CD4-positive, alpha-beta T cell treated with Interleukin-10 for 1 hour (primary cell): ENCODE measurements at regions not wholly inside any gene's neighbourhood (a gene's known extent, or its start where the extent isn't known, plus 50 kb on each side); places are given as distances from the start of the nearest gene placed in this dataset.

Experiments
- DNase-seq: peaks from one replicate; pipeline ENCODE4 v3.0.0-alpha.2; 2020

DNA sequence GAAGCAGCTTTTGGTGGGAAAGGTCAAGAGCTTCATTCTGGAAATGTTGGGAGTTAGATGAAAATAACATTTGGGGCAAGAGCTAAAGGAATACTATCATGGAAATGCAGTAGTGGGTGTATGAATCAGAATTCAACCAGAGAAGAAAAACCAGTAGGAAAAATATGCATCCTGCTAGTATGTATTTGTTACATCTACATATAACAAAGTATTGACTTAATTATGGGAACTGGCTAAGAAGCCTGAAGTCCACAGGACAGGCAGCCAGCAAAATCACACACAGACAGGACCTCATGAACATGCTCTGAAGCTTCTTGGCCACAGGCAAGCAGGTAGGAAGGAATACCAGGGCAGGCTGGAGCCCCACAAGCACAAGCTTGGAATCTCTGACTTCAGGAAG is 185.8 kb downstream of the FBXO15 start:
- DNase-seq = no peak

DNA sequence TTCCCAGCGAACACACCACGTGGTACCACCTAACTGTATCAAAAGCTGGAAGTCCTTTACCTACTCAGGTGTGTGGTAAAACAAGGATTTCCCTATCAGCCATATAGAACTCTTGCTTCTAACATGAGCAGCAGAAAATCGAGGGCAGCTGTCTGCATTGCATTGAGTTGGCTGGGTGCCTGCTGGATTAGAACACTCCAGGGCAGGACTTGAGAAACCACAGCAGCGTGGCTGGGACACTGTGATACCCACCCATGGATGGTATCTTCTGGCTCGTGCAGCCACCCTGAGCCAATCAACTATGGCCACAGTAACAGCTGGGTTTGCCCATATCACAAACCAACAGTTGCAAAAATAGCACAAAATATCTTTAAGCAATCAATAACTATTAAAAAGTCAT is 188.3 kb downstream of the FBXO15 start:
- no peak for DNase-seq

DNA sequence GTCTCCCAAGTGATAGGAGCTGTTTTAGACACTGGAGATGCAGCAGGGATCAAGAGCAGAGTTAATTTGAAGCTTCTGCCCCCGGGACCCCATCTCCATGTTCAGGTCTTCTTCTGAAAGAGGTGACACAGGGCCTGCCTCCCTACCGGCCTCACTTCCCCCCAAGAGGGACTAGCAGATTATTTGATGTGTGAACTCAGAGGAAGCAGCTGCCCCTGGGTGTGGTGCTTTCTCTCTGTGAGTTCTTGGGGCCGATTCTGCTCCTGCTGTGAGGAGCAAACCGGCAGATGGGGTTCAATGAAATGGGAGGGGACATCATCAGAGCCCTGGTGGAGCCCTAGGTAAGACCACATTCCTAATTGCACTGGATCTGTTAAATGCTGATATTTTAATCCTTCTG is 193.4 kb downstream of the FBXO15 start:
- DNase-seq = no peak

DNA sequence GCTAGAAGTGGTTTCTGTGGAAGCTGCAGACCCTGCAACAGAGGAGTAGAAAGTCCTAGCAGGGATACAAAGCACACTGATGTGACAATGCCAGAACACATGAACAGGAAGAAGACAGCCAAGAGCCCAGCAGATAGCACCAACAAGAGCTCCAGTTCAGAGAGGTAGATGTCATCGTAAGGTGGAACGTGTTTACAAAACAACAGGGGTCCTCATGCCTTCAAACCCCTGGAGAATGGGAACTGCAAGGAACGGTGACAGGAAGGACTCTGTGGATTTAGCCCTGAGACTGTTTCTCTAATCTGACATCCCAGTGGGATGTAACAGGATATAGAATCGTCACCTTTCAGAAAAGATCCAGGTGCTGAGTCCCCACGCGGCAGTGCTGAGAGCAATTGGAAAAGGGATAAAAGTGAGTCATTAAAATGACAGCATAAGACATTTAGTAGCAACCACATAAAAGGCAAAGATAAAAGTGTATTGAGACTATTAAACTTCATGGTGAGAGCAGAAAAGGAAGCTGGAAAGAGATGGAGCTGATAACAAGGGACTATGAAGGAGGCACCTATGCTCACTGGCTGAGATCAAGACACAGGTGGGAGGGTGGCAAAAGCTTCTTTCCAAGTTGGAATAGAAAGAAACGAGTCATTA is 195.2 kb downstream of the FBXO15 start:
- DNase-seq = no peak

DNA sequence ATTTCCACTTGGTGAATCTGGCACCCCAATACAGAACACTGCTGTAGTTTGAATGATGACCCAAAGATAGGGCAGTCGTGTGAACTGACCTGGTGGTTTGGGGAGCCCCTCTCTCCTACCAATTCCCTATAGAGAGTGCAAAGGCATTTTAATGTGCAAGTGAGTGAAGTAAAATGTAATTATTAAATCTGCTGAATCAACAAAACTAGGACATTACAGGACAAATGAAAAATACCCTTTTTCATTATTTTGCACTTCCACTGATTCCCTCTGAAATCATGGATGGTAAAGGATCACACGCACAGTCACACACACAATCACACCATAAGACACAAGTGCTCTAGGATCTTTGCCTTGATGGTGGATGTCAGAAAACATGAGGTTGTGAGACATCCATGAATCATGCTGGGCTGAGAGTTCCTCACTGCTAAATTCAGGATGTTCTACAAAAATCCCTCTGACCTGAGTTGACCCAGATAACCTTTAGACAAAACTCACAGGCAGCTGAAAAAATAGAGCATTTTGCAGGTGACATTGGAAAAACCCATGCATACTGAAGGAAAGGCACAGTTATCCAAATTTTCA is 197.4 kb downstream of the FBXO15 start:
- no peak for DNase-seq

DNA sequence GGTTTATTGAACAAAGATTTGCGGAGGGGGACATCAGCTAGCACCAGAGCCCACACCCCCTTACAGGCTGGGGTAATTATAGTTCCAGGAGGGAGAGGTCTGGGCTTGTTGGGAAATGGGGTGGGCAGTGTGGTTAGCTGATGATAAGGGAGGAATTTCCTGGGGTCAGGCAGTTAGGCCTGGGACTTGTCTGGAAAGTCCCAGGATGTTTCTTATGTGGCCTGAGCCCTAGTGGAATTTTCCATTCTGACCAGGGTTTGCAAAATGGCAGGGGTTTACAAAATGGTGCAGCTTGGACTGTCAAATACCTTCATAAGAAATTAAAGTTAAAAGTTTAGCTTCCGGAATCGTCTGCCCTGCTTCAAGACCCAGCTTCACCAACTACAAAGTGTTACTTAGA is 199.1 kb downstream of the FBXO15 start:
- no peak for DNase-seq

DNA sequence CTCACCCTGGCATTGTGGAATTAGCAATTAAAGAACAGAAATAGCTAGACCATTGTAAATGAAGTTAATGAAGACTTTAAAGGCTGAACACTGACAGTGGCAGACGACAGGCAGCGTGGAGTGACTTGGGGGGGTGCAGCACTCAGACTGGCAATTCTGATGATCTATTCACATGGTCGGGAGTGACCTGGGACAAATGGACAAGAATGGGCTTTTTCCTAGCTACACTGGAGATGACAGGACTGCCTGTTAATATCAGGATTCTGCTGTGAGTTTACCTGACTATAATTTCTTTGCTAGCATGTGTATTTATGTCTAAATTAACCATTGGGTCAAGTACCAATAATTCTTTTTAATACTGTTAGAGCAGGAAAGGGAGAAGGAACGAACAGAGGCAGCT is 199.6 kb downstream of the FBXO15 start:
- no peak for DNase-seq

DNA sequence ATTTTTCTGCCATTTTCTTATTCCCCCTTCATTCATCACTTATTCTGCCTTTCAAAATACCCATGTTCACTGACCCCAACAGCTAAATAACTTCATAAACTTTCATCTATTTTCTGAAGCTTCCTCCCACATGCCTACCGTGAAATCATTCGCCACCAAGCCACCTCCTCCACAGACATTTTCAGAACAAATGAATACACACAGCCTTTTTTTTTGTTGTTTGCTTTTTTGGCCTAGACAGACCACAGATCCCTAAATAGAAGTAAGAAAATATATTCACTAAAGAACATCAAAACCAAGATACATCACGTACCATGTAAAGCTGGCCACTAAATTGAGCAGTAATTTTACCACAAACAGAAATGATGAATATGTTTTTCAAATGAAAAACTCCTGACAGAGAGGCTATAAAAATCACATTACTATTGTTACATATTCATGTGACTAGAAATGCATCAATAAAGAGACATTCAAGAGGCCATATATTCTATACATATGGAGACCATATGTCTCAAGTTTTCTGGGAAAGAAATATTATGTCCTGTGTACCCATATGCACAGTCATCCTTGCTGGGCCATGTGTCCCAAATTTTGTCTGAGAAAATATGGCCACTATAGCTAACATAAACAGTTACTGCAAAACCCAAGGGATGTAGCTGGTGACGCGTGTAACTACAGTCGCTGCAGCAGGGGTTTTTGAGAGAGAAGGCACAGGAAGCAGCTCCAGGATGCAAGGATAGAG is 200.3 kb downstream of the FBXO15 start:
- no peak for DNase-seq

DNA sequence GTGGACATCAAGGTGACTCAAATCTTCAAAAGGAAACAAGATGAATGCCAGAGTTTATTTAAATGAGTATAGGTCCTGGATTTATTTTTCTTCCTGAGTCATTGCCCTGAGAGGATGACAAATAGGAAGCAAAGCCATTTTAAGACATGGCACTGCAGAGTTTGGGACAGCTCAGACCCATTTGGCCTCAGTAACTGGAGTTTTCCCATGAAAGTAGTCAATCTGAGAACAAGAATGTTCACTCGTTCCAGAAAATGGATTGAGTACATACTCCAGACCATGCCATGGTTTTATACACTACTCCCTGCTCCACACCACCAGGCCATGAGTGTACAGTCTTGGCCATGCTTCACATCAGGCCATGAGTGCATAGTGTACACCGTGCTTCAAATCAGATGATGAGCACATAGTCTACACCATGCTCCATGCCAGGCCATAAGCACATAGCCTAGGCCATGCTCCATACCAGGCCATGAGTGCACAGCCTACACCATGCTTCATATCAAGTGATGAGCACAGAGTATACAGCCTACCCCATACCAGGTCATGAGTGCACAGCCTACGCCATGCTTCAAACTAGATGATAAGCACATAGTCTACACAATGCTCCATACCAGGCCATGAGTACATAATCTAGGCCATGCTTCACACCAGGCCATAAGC is 202.4 kb downstream of the FBXO15 start:
- DNase-seq = no peak

DNA sequence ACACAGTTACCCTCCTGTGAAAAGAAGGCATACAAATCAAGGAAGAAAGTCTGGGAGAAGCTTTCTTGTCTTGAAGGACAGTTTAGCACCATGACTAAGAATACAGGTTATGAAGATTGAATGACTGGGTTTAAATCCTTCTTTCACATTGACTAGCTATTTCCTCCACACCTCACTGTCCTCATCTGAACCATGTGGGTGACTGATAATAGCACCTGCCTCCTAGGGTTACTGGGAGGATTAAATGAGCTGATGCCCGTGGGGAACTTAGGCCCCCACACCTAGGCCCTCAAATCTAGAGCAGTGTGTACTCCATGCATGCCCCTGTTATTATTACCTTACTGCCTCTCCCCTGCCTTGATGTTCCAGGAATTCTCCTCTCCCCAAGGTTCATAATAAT is 202.9 kb downstream of the FBXO15 start:
- no peak for DNase-seq

DNA sequence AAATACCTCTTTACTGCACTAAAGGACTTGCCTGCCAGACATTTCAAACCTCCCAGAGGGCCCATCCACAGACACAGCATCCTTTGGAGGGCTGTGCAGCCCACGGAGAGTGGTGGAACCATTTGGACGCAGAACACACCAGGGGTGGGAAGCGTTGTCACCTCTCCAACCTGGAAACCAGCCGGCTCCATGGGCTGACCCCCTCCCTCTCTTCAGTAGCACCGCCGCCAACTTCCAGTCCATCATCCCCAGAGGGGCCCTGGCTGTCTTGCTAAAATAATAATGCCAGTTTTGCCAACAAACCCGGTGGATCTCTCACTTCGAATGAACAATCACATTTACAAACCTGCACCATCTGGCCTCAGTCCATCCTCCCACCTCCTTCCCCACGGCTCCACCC is 203.9 kb downstream of the FBXO15 start:
- DNase-seq = no peak

DNA sequence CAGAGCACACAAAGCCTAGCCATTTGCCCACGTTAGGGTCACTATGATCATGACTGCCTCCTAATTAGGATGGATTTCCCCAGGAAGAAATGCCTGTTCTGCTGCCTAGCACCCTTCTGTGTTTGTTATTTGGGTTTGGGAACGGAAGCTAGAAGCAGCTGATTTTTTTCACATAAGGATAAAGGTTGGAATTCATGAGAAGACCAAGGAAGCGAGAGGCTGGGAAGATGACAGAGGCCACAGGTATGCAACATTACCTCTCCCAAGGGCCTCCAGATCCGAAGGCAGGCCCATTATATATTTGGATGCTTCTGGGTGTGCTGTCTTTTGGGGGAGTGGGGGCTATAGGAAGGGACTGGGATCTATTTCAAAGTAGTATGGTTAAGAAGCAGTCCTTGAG is 204.7 kb downstream of the FBXO15 start:
- no peak for DNase-seq

DNA sequence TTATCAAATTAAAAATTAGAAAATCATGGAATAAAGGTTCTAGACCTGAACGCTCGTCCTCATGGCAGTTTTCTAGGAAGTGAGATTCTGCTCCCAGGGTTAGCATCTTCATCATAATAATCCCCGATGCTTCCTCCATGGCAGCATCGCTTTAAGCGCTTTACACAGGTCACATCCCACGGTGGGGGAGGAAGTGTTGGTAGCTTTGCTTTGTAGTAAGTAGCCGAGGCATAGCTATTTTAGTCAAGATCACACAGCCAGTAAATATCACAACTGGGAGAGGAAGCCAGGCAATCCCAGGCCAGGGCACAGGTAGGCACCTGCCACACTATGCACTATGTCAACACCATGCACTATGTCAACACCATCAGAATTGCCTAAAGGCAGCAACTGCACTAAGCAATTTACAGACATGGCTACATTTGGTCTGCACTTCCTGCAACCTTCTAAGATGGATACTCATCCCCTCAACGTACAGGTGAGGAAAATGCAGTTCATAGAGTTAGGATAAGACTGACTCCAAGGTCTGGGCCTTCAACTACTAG is 205.5 kb downstream of the FBXO15 start:
- no peak for DNase-seq

DNA sequence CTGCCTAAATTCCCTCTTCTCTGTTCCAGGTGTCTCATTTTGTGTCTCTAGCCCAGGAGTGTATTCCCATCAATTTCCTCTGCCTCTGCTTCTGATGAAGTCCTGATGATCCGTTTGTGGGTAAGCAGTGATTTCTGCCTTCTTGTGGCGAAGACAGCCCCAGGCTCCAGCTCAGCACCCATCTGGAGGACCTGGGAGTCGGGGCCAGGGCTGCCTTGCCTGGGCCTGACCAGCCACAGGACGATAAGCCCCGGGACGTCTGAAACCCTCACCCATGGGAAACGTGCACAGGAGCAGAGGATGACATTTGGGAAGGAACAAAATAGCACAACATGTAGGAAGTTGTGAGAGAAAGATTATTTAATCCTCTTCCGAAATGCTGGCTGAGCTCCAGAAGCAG is 206.9 kb downstream of the FBXO15 start:
- no peak for DNase-seq

DNA sequence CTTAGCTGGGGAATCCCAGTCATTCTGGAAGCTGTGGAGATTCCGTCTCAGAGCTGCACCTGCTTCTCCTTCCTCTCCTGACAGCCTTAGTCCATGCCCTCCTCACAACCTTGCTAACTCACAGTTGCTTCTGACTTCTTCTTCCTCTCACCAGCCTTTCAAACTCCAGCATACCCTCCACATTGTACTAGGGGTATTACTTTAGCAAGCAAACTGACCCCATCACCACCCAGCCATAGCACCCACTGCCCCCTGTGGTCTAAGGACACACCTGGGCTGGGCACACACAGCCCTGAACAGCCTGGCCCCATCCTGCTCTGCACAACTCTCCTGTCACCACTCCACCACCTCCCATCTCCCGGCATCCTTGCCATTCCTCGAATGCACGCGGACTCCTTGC is 208.2 kb downstream of the FBXO15 start:
- no peak for DNase-seq

DNA sequence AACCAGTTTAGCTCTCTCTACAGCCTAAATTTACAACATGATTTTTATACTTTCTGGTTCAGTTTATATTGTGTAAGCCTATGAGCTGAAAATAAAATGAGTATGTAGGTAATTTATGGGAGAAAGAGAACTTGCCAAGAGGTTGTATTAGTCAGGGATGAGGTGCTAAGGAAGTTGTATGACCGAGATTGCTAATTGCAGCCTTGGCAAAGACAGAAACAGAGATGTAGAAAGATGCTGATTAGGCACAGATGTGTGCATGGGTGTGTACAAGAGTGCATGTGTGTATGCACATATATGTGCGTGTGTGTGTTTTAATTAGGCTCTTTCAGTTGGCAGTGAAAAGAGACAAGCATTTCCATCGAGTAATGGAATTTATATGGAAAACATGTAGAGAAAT is 213.9 kb downstream of the FBXO15 start:
- DNase-seq = no peak

DNA sequence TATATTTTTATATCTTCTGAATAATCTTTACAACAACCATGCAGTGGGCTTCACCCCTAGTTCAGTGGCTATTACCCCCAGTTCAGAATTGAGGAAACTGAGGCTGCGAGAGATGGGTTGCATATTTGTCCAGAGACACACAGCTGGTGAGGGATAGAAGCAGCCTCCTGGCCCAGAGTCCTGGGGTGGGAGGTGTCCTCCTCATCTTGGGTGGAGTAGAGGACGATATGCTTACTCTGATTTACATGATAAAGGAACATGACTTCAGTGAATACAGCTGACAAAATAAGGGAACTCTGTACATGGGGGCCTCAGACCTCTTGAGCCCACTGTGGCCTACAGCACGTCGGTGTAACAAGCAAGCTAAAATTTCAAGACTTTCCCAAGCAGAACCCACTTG is 214.7 kb downstream of the FBXO15 start:
- DNase-seq = no peak

DNA sequence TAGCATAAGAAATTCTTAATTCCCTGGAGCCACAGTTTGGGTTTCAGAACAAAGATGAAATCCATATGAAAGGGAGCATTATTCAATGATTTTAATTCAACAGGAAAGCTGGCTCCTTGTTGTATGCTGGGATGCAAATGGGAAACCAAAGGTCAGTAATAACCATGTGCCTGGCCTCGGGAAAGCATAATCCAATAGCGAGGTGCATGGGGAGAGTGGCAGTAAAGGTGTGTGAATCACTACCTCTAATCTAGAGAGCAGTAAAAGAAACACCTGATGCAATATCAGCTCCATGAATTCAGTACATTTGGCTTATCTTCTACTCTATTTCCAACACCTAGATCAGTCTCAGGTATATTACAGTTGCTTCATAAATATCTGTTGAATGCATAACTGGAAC is 220.1 kb downstream of the FBXO15 start:
- no peak for DNase-seq

DNA sequence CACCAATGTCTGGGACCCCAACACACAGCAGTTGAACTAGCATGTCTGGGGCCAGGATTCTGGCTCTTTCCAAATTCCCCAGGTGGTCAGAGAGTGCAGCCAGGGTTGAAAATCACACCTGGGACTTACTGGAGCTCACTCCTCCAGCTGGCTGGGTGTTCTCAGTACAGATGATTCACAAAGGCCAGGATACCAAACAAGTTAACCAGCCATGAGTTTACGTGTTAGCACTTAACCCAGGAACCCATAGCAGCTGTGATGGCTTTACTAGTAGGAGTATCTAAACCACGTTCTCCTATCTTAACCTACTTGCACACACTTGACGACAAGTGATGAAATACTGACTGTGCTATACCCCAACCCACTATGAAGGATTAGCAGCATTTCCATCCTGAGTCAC is 222.8 kb downstream of the FBXO15 start:
- DNase-seq = no peak

DNA sequence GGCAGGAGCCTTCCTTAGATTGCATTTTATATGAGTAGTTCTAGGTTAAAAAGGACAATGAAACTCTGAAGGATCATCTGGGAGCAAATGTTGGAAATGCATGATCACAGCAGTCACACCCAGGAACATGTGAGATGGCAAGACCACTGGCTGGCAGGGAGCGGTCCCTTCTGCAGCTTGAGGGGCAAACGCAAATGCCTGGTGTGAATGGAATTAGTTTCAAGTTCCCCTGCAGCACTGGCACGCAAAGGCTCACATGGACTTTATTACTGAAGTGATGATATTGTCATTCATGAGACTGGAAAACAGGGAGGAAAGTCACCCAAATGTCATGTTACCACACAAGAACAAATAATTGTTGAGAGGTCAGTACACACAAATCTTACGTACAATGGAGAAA is 223.3 kb downstream of the FBXO15 start:
- no peak for DNase-seq

DNA sequence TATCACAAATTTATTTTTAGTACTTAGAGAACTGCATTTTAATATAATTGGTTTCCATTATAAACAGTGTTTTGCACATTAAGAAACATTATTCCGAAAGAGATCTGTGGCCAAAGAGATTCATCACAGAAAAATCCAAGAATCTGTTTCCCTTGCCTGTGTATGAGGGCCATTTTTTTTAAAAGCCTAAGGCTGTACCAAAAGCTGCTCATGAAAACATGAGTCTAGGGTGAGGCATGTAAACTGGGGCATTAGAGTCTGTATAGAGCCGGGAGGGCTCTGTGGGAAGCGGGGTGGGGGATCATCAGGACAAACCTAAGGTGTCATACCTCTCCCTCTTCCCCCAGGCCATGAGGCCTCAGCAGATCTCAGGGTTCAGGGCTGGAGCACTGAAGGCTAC is 223.8 kb downstream of the FBXO15 start:
- no peak for DNase-seq

DNA sequence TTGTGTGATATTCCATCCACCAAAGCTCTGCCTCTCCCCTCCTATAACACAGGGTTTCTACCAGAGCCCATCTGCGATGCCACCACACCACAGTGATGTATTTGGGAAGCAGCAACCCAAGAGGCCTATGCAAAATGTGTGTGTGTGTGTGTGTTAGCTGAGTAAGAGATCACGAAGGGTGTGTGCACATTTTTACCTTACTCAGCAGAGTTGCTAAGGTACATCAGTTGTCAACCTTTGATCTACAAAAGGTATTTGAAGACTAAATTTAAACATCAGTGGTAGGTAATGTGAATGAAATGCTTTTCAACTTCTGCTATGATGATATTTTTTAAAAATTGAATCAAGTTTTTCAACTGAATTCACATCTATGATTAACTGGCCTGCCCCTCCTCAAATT is 227.6 kb downstream of the FBXO15 start:
- no peak for DNase-seq

DNA sequence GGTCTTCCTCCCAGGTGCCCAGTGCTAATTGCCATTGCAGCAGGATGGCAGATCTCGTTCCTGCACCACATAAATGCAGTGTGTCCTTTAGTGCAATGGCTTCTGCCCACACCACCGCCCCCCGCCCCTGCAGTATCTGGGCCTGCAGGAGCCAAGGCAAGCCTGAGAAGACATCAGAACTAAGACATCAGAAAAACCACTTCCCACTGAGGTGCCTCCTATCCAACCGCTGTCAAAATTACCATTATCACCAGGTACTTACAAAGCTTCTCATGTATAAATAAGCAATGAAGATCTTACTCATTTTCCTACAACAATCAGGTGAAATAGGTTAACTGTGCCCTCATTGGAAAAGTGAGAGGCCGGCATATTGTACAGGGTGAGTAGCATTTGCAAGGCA is 228.8 kb downstream of the FBXO15 start:
- DNase-seq = no peak

DNA sequence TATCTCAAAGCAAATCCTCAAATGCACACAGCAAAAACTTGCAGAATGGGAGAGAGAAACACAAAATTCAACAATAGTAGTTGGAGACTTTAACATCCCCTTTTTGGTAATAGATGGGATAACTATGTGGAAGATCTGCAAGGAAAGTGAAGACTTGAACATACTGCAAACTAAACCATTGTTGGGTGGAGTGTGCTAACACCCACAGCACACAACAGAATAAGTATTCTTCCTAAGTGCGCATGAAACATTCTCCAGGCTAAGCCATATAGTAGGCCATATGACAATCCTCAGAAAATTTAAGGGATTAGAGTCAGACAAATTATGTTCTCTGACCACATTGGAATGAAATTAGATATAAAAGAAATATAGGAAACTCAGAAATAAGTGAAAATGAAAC is 230.6 kb downstream of the FBXO15 start:
- DNase-seq = no peak
